H9 (cell line): ENCODE measurements at regions not wholly inside any gene's neighbourhood (a gene's known extent, or its start where the extent isn't known, plus 50 kb on each side); places are given as distances from the start of the nearest gene placed in this dataset.

ENCODE experiments used
- DNase-seq: peaks from one replicate; pipeline ENCODE4 v3.0.0-alpha.2; 2017
- H2AFZ ChIP-seq: one replicate; pipeline ENCODE4 v1.6.1; 2013; ENCODE audit warnings: mild to moderate bottlenecking, low read length, control low read depth, moderate library complexity
- H2AK5ac ChIP-seq: 2 replicates; pipeline ENCODE4 v1.6.1; 2013; ENCODE audit warnings: low read length, control low read depth, mixed read lengths; ENCODE audit not compliant: insufficient read length
- H2BK120ac ChIP-seq: one replicate; pipeline ENCODE4 v1.6.1; 2013; ENCODE audit warnings: low read depth, mild to moderate bottlenecking, low read length, control low read depth, inconsistent platforms; ENCODE audit not compliant: poor library complexity, severe bottlenecking
- H2BK12ac ChIP-seq: 2 replicates; pipeline ENCODE4 v1.6.1; 2013; ENCODE audit warnings: low read length, control low read depth, mixed read lengths, low read depth; ENCODE audit not compliant: insufficient read length
- H2BK15ac ChIP-seq: 2 replicates; pipeline ENCODE4 v1.6.1; 2013; ENCODE audit warnings: low read depth, low read length, control low read depth
- H2BK20ac ChIP-seq: one replicate; pipeline ENCODE4 v1.6.1; 2013; ENCODE audit warnings: low read depth, mild to moderate bottlenecking, low read length, control low read depth, inconsistent platforms; ENCODE audit not compliant: poor library complexity, severe bottlenecking
- H2BK5ac ChIP-seq: 2 replicates; pipeline ENCODE4 v1.6.1; 2013; ENCODE audit warnings: low read length, control low read depth, mixed read lengths; ENCODE audit not compliant: insufficient read length
- H3K14ac ChIP-seq: 2 replicates; pipeline ENCODE4 v1.6.1; 2013; ENCODE audit warnings: low read length, control low read depth; ENCODE audit not compliant: insufficient read depth
- H3K18ac ChIP-seq: 2 replicates; pipeline ENCODE4 v1.6.1; 2013; ENCODE audit warnings: low read depth, mild to moderate bottlenecking, mixed read lengths, low read length, control low read depth; ENCODE audit not compliant: insufficient read length
- H3K23ac ChIP-seq: 2 replicates; pipeline ENCODE4 v1.6.1; 2013; ENCODE audit warnings: low read length, control low read depth, mixed read lengths, low read depth; ENCODE audit not compliant: insufficient read length
- H3K23me2 ChIP-seq: 2 replicates; pipeline ENCODE4 v1.6.1; 2013; ENCODE audit warnings: low read depth, mild to moderate bottlenecking, mixed read lengths, low read length, control low read depth; ENCODE audit not compliant: insufficient read length, poor library complexity, severe bottlenecking
- H3K27ac ChIP-seq: 2 replicates; pipeline ENCODE4 v1.5.1; 2013; ENCODE audit warnings: low read length, control low read depth, mixed read lengths, low read depth; ENCODE audit not compliant: insufficient read length
- H3K27me3 ChIP-seq: 2 replicates; pipeline ENCODE4 v1.6.1; 2013; ENCODE audit warnings: low read length, control low read depth, inconsistent platforms; ENCODE audit not compliant: insufficient read depth
- H3K4ac ChIP-seq: 2 replicates; pipeline ENCODE4 v1.6.1; 2013; ENCODE audit warnings: low read depth, mild to moderate bottlenecking, control low read depth, inconsistent platforms, low read length, moderate library complexity
- H3K4me1 ChIP-seq: 2 replicates; pipeline ENCODE4 v1.6.1; 2013; ENCODE audit warnings: low read length, control low read depth, inconsistent platforms; ENCODE audit not compliant: insufficient read depth
- H3K4me2 ChIP-seq: 2 replicates; pipeline ENCODE4 v1.6.1; 2013; ENCODE audit warnings: low read length, control low read depth, mixed read lengths; ENCODE audit not compliant: insufficient read length, insufficient read depth
- H3K56ac ChIP-seq: 2 replicates; pipeline ENCODE4 v1.6.1; 2013; ENCODE audit warnings: low read depth, mild to moderate bottlenecking, mixed read lengths, low read length, control low read depth; ENCODE audit not compliant: insufficient read length
- H3K79me1 ChIP-seq: 2 replicates; pipeline ENCODE4 v1.6.1; 2013; ENCODE audit warnings: low read depth, mild to moderate bottlenecking, moderate library complexity, low read length, control low read depth, inconsistent platforms; ENCODE audit not compliant: insufficient read depth, poor library complexity, severe bottlenecking
- H3K79me2 ChIP-seq: 2 replicates; pipeline ENCODE4 v1.6.1; 2013; ENCODE audit warnings: low read length, control low read depth, inconsistent platforms; ENCODE audit not compliant: insufficient read depth
- H3K9ac ChIP-seq: 2 replicates; pipeline ENCODE4 v1.6.1; 2013; ENCODE audit warnings: low read length, control low read depth, mixed read lengths; ENCODE audit not compliant: insufficient read length; ENCODE audit errors: extremely low read depth
- H3K9me3 ChIP-seq: one replicate; pipeline ENCODE4 v1.6.1; 2013; ENCODE audit warnings: low read depth, low read length, inconsistent platforms; ENCODE audit not compliant: control insufficient read depth
- H3T11ph ChIP-seq: one replicate; pipeline ENCODE4 v1.6.1; 2013; ENCODE audit warnings: mild to moderate bottlenecking, low read length, control low read depth, inconsistent platforms
- H4K20me1 ChIP-seq: one replicate; pipeline ENCODE4 v1.6.1; 2013; ENCODE audit not compliant: control insufficient read depth, insufficient read length, insufficient read depth
- H4K5ac ChIP-seq: 2 replicates; pipeline ENCODE4 v1.6.1; 2013; ENCODE audit warnings: low read depth, mild to moderate bottlenecking, mixed read lengths, low read length, control low read depth; ENCODE audit not compliant: insufficient read length
- H4K8ac ChIP-seq: replicated peaks from 2 replicates; pipeline ENCODE4 v1.6.1; 2013; ENCODE audit warnings: low read length, control low read depth, mixed read lengths, low read depth; ENCODE audit not compliant: insufficient read length
- H4K91ac ChIP-seq: 2 replicates; pipeline ENCODE4 v1.6.1; 2013; ENCODE audit warnings: low read depth, mild to moderate bottlenecking, moderate library complexity, mixed read lengths, low read length, control low read depth; ENCODE audit not compliant: insufficient read length
- H3K27ac Mint-ChIP-seq, 3 experiments: 2 replicates in 2 of 3; 3 replicates in 1 of 3; pipeline ENCODE4 v1.8.0; 2020 to 2021; ENCODE audit warnings: mixed read lengths in 3 of 3, mild to moderate bottlenecking in 1 of 3, moderate library complexity in 1 of 3
- H3K27me3 Mint-ChIP-seq: 2 replicates; pipeline ENCODE4 v1.8.0; 2021; ENCODE audit warnings: low read depth, mild to moderate bottlenecking, moderate library complexity, mixed read lengths
- H3K36me3 Mint-ChIP-seq, 3 experiments: 2 replicates in 2 of 3; 3 replicates in 1 of 3; pipeline ENCODE4 v1.8.0; 2020 to 2021; ENCODE audit warnings: low read depth in 3 of 3, mixed read lengths in 3 of 3; ENCODE audit not compliant: insufficient read depth in 1 of 3
- H3K4me1 Mint-ChIP-seq, 2 experiments: 2 replicates each; pipeline ENCODE4 v1.8.0; 2020; ENCODE audit warnings: mixed read lengths in 2 of 2
- H3K4me3 Mint-ChIP-seq, 2 experiments: 2 replicates in 1 of 2; 3 replicates in 1 of 2; pipeline ENCODE4 v1.8.0; 2020 to 2021; ENCODE audit warnings: mild to moderate bottlenecking in 2 of 2, mixed read lengths in 2 of 2, moderate library complexity in 1 of 2
- H3K9me3 Mint-ChIP-seq, 2 experiments: 2 replicates in 1 of 2; 3 replicates in 1 of 2; pipeline ENCODE4 v1.8.0; 2020; ENCODE audit warnings: mild to moderate bottlenecking in 2 of 2, mixed read lengths in 2 of 2, moderate library complexity in 1 of 2
- WGBS: extraction: QIAGEN DNeasy Blood & Tissue Kit; methylation state at CpG from one replicate; pipeline ENCODE4 v1.1.7; 2013; ENCODE audit warnings: missing lambda C conversion rate, low lambda C conversion rate, mixed read lengths; ENCODE audit not compliant: insufficient read length; ENCODE audit errors: extremely low coverage; 5-methylcytosine and 5-hydroxymethylcytosine counted together
- TF ChIP-seq, protein P1 (sequence below): fragments of 200-600 bp; sonication (generic); conservative IDR thresholded peaks from 3 replicates; pipeline ENCODE4 v1.8.0; 2021; ENCODE audit warnings: antibody characterized with exemption, mild to moderate bottlenecking

DNA sequence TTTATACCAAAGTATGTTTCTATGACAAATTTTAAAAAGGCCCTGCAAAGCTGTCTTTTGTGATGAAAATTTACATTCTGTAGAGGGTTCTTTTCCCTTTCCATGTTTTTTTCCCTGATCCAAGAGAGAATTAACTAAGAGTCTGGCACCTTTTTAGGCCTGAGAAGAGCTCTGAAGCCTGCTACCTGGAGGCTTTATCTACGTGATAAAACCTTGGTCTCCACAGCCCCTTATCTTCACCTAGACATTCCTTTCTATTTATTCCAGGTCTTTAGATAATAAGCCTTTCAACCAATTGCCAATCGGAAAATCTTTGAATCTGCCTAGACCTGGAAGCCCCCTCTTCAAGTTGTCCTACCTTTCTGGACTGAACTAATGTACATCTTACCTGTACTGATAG lies 774.1 kb upstream of the LRRTM1 start:
- H3K4me1 ChIP-seq: no peaks in the 10 kb centered on the region; the same call in 1 of the 2 replicates
- DNase-seq: no peak
- H2AK5ac ChIP-seq: no peak overlapping the region
- H2BK15ac ChIP-seq: no peak overlapping the region
- no peak overlapping the region for H3K4ac ChIP-seq
- no peak overlapping the region for H4K5ac ChIP-seq
- H3K23ac ChIP-seq: no peak overlapping the region
- Mint-ChIP-seq H3K9me3 (peaks cover 0 to 4% of the 10 kb centered on the region in 2 experiments; a peak in 1 of 5 replicates), H3K27ac (peak overlapping the region; percentile 37 to 87 (median 76); a peak in 5 of 7 replicates), H3K27me3 (no peaks in the 10 kb centered on the region), H3K4me1 (peaks cover 43 to 45% of the 10 kb centered on the region in 2 experiments), H3K4me3 (no peak overlapping the region), H3K36me3 (0 out of 7 replicates have a peak, but pooled peaks cover 0 to 4% (median 0%) of the 10 kb centered on the region in 3 experiments)
- no peak overlapping the region for H2AFZ ChIP-seq
- H3K9ac ChIP-seq: no peak overlapping the region
- H2BK12ac ChIP-seq: no peak overlapping the region
- no peaks in the 10 kb centered on the region for H3K79me1 ChIP-seq
- H3K18ac ChIP-seq: no peak overlapping the region
- H3K23me2 ChIP-seq: no peaks in the 10 kb centered on the region
- H2BK20ac ChIP-seq: no peak overlapping the region
- H4K8ac ChIP-seq: no peak overlapping the region
- H3K79me2 ChIP-seq: no peaks in the 10 kb centered on the region
- TF ChIP-seq, protein P1, sequence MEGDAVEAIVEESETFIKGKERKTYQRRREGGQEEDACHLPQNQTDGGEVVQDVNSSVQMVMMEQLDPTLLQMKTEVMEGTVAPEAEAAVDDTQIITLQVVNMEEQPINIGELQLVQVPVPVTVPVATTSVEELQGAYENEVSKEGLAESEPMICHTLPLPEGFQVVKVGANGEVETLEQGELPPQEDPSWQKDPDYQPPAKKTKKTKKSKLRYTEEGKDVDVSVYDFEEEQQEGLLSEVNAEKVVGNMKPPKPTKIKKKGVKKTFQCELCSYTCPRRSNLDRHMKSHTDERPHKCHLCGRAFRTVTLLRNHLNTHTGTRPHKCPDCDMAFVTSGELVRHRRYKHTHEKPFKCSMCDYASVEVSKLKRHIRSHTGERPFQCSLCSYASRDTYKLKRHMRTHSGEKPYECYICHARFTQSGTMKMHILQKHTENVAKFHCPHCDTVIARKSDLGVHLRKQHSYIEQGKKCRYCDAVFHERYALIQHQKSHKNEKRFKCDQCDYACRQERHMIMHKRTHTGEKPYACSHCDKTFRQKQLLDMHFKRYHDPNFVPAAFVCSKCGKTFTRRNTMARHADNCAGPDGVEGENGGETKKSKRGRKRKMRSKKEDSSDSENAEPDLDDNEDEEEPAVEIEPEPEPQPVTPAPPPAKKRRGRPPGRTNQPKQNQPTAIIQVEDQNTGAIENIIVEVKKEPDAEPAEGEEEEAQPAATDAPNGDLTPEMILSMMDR: no peak
- no peak overlapping the region for H3K56ac ChIP-seq
- H3K4me2 ChIP-seq: no peak overlapping the region
- no peak overlapping the region for H2BK5ac ChIP-seq
- no CpG with 5 or more reads among the region's 2 CpGs for WGBS
- H3K27me3 ChIP-seq: no peaks in the 10 kb centered on the region
- H2BK120ac ChIP-seq: no peak overlapping the region
- H4K20me1 ChIP-seq: no peaks in the 10 kb centered on the region
- no peak overlapping the region for H3K14ac ChIP-seq
- H3K27ac ChIP-seq: no peak overlapping the region
- H3T11ph ChIP-seq: no peak overlapping the region
- no peaks in the 10 kb centered on the region for H3K9me3 ChIP-seq
- H4K91ac ChIP-seq: no peak overlapping the region
